Liver (tissue), 8 donors: ENCODE measurements at regions not wholly inside any gene's neighbourhood (a gene's known extent, or its start where the extent isn't known, plus 50 kb on each side); places are given as distances from the start of the nearest gene placed in this dataset.

ENCODE experiments used
- DNase-seq: peaks from one replicate; pipeline ENCODE4 v3.0.0-alpha.2; 2017; ENCODE audit warnings: low spot score
- H3K27ac ChIP-seq, 2 donors: one replicate each; pipeline ENCODE4 v1.7.0; 2013; ENCODE audit warnings: inconsistent platforms in 2 of 2, low read length in 2 of 2, control low read depth in 1 of 2, low read depth in 1 of 2, mild to moderate bottlenecking in 1 of 2
- H3K27me3 ChIP-seq, 4 donors: one replicate each; pipeline versions ENCODE4 v1.6.1 to v1.7.0; 2013; ENCODE audit warnings: low read length in 3 of 4, inconsistent platforms in 1 of 4, mild to moderate bottlenecking in 1 of 4, moderate library complexity in 1 of 4; ENCODE audit not compliant: control insufficient read depth in 4 of 4, insufficient read depth in 4 of 4
- H3K36me3 ChIP-seq, 4 donors: one replicate each; pipeline versions ENCODE4 v1.6.1 to v1.7.0; 2013; ENCODE audit warnings: low read length in 3 of 4, mild to moderate bottlenecking in 3 of 4, low read depth in 1 of 4, moderate library complexity in 1 of 4; ENCODE audit not compliant: control insufficient read depth in 4 of 4, insufficient read depth in 3 of 4
- H3K4me1 ChIP-seq, 4 donors: one replicate each; pipeline versions ENCODE4 v1.6.1 to v1.7.0; 2013; ENCODE audit warnings: low read length in 3 of 4, mild to moderate bottlenecking in 3 of 4, moderate library complexity in 1 of 4; ENCODE audit not compliant: control insufficient read depth in 4 of 4, insufficient read depth in 4 of 4
- H3K4me3 ChIP-seq, 3 donors: one replicate each; pipeline versions ENCODE4 v1.6.1 to v1.7.0; 2013; ENCODE audit warnings: low read length in 3 of 3, control low read depth in 1 of 3, low read depth in 1 of 3, mild to moderate bottlenecking in 1 of 3
- H3K9ac ChIP-seq, 2 donors: one replicate each; pipeline ENCODE4 v1.7.0; 2013; ENCODE audit warnings: low read length in 2 of 2, mild to moderate bottlenecking in 2 of 2, moderate library complexity in 2 of 2, control low read depth in 1 of 2, low read depth in 1 of 2
- H3K9me3 ChIP-seq, 4 donors: one replicate each; pipeline versions ENCODE4 v1.6.1 to v1.7.0; 2013; ENCODE audit warnings: low read length in 3 of 4; ENCODE audit not compliant: control insufficient read depth in 4 of 4
- EGR1 ChIP-seq, 2 donors: IDR thresholded peaks; 2 replicates each; pipeline ENCODE4 v1.6.1; 2016 to 2018; ENCODE audit warnings: antibody characterized with exemption in 2 of 2, low read depth in 2 of 2
- FOXA1 ChIP-seq: IDR thresholded peaks from 2 replicates; pipeline ENCODE4 v1.6.1; 2016; ENCODE audit warnings: antibody characterized with exemption
- FOXA2 ChIP-seq: IDR thresholded peaks from 2 replicates; pipeline ENCODE4 v1.6.1; 2016; ENCODE audit warnings: antibody characterized with exemption
- GABPA ChIP-seq, 2 donors: IDR thresholded peaks in 1 of 2; conservative IDR thresholded peaks in 1 of 2; 2 replicates each; pipeline ENCODE4 v1.6.1; 2016; ENCODE audit warnings: antibody characterized with exemption in 2 of 2, mild to moderate bottlenecking in 1 of 2, moderate library complexity in 1 of 2
- HNF4A ChIP-seq, 2 donors: conservative IDR thresholded peaks; 2 replicates each; pipeline ENCODE4 v1.6.1; 2016; ENCODE audit warnings: antibody characterized with exemption in 2 of 2, mild to moderate bottlenecking in 2 of 2
- HNF4G ChIP-seq: IDR thresholded peaks from 2 replicates; pipeline ENCODE4 v1.6.1; 2016; ENCODE audit warnings: antibody characterized with exemption
- JUND ChIP-seq, 2 donors: IDR thresholded peaks; 2 replicates each; pipeline ENCODE4 v1.6.1; 2016; ENCODE audit warnings: antibody characterized with exemption in 2 of 2
- MAX ChIP-seq: IDR thresholded peaks from 2 replicates; pipeline ENCODE4 v1.6.1; 2016; ENCODE audit warnings: antibody characterized with exemption
- NR2F2 ChIP-seq: IDR thresholded peaks from 2 replicates; pipeline ENCODE4 v1.6.1; 2016; ENCODE audit warnings: antibody characterized with exemption
- RAD21 ChIP-seq, 2 donors: IDR thresholded peaks; 2 replicates each; pipeline ENCODE4 v1.6.1; 2016; ENCODE audit warnings: antibody characterized with exemption in 2 of 2, mild to moderate bottlenecking in 2 of 2
- REST ChIP-seq: IDR thresholded peaks from 2 replicates; pipeline ENCODE4 v1.6.1; 2016; ENCODE audit warnings: antibody characterized with exemption, mild to moderate bottlenecking
- RXRA ChIP-seq, 2 donors: IDR thresholded peaks; 2 replicates each; pipeline ENCODE4 v1.6.1; 2017 to 2018; ENCODE audit warnings: antibody characterized with exemption in 2 of 2, mild to moderate bottlenecking in 1 of 2
- SP1 ChIP-seq: IDR thresholded peaks from 2 replicates; pipeline ENCODE4 v1.6.1; 2018; ENCODE audit warnings: antibody characterized with exemption, mild to moderate bottlenecking
- TAF1 ChIP-seq: conservative IDR thresholded peaks from 2 replicates; pipeline ENCODE4 v1.6.1; 2016; ENCODE audit warnings: antibody characterized with exemption, mild to moderate bottlenecking
- YY1 ChIP-seq: IDR thresholded peaks from 2 replicates; pipeline ENCODE4 v1.6.1; 2016; ENCODE audit warnings: antibody characterized with exemption, mild to moderate bottlenecking
- WGBS: extraction: QIAGEN DNeasy Blood & Tissue Kit; methylation state at CpG from one replicate; pipeline ENCODE4 v1.1.7; 2013; 5-methylcytosine and 5-hydroxymethylcytosine counted together
- TF ChIP-seq, protein P1 (sequence below): IDR thresholded peaks from 2 replicates; pipeline ENCODE4 v1.6.1; 2016; ENCODE audit warnings: antibody characterized with exemption
- TF ChIP-seq, protein P2 (sequence below): fragments of 150-350 bp; IDR thresholded peaks from 2 replicates; pipeline ENCODE4 v1.5.1; 2017; ENCODE audit warnings: improper control_type of control experiment, low read depth, low read length; ENCODE audit not compliant: missing input control
- TF ChIP-seq, protein P3 (sequence below): IDR thresholded peaks from 2 replicates; pipeline ENCODE4 v1.6.1; 2016; ENCODE audit warnings: antibody characterized with exemption
- donor health status: healthy.
- donor health status: healthy.
- donor health status: healthy.
- donor health status: healthy.
- donor health status: healthy.

GRCh38 chr15:93311620-93312019 lies 222.6 kb upstream of the RGMA start:
- no peak overlapping the region for H3K27ac ChIP-seq
- H3K27me3 ChIP-seq: peaks cover 0 to 2% (median 0%) of the 10 kb centered on the region in 4 donors
- H3K9me3 ChIP-seq: no peaks in the 10 kb centered on the region
- H3K36me3 ChIP-seq: no peaks in the 10 kb centered on the region
- TF ChIP-seq, protein P1, sequence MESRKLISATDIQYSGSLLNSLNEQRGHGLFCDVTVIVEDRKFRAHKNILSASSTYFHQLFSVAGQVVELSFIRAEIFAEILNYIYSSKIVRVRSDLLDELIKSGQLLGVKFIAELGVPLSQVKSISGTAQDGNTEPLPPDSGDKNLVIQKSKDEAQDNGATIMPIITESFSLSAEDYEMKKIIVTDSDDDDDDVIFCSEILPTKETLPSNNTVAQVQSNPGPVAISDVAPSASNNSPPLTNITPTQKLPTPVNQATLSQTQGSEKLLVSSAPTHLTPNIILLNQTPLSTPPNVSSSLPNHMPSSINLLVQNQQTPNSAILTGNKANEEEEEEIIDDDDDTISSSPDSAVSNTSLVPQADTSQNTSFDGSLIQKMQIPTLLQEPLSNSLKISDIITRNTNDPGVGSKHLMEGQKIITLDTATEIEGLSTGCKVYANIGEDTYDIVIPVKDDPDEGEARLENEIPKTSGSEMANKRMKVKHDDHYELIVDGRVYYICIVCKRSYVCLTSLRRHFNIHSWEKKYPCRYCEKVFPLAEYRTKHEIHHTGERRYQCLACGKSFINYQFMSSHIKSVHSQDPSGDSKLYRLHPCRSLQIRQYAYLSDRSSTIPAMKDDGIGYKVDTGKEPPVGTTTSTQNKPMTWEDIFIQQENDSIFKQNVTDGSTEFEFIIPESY: no peak
- TF ChIP-seq HNF4A (conservative IDR thresholded peaks at IDR 0.05) (no peak), RXRA (IDR thresholded peaks at IDR 0.05) (no peak), FOXA1 (no peak), REST (no peak)
- H3K4me3 ChIP-seq: no peak overlapping the region
- no peaks in the 10 kb centered on the region for H3K4me1 ChIP-seq
- no peak overlapping the region for H3K9ac ChIP-seq
- 77% methylated on average over 11 of the region's 11 CpGs for WGBS
- no peak for DNase-seq

DNA sequence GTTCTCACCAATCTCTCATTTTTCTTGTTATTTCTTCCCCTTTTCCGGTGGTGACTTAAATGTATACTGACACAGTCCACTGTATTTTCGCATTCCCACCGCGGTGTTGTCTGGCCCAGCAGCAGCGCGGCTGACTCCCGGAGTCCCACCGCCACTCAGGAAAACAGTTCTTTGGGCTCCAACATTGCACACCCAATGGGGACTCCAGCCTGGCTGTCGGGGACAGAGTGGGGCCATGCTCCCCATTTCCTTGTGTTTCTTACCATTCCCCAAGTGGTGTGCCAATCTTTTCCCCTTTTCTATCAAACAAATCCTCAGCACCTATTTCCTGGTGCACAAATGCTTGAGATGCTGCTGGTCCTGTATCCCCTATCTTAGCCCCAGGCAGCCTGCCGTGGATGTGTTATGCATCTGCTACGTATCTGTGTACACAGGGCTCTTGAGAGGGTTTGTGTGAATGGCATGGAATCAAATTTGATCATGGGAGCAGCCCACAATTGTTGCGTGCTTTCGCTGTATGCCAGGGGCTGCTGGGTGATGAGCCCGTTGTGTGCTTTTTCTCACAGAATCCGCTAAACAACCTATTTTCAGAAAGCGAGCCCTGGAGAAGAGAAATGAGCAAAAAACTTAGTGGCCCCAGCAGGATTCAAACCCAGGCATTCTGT lies 219.1 kb upstream of the RGMA start:
- 89% methylated on average over 16 of the region's 16 CpGs for WGBS
- Histone ChIP-seq H3K4me1 (no peaks in the 10 kb centered on the region), H3K9me3 (no peaks in the 10 kb centered on the region), H3K4me3 (no peak overlapping the region), H3K27me3 (peaks cover 0 to 2% (median 0%) of the 10 kb centered on the region in 4 donors), H3K27ac (no peak overlapping the region), H3K9ac (no peak overlapping the region), H3K36me3 (no peaks in the 10 kb centered on the region)
- DNase-seq: no peak
- TF ChIP-seq MAX (no peak), FOXA2 (no peak), FOXA1 (no peak), TAF1 (no peak), JUND (IDR thresholded peaks at IDR 0.05) (no peak), NR2F2 (no peak), YY1 (no peak), HNF4A (conservative IDR thresholded peaks at IDR 0.05) (no peak), RXRA (IDR thresholded peaks at IDR 0.05) (no peak), REST (no peak), SP1 (no peak), EGR1 (IDR thresholded peaks at IDR 0.05; ENCODE audit: low read depth in 2 of 2) (no peak), RAD21 (IDR thresholded peaks at IDR 0.05) (no peak), HNF4G (no peak), GABPA (IDR thresholded peaks at IDR 0.05 in 1 of 2, conservative IDR thresholded peaks at IDR 0.05 in 1 of 2) (no peak)
- TF ChIP-seq, protein P2, sequence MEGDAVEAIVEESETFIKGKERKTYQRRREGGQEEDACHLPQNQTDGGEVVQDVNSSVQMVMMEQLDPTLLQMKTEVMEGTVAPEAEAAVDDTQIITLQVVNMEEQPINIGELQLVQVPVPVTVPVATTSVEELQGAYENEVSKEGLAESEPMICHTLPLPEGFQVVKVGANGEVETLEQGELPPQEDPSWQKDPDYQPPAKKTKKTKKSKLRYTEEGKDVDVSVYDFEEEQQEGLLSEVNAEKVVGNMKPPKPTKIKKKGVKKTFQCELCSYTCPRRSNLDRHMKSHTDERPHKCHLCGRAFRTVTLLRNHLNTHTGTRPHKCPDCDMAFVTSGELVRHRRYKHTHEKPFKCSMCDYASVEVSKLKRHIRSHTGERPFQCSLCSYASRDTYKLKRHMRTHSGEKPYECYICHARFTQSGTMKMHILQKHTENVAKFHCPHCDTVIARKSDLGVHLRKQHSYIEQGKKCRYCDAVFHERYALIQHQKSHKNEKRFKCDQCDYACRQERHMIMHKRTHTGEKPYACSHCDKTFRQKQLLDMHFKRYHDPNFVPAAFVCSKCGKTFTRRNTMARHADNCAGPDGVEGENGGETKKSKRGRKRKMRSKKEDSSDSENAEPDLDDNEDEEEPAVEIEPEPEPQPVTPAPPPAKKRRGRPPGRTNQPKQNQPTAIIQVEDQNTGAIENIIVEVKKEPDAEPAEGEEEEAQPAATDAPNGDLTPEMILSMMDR: no peak
- TF ChIP-seq, protein P3, sequence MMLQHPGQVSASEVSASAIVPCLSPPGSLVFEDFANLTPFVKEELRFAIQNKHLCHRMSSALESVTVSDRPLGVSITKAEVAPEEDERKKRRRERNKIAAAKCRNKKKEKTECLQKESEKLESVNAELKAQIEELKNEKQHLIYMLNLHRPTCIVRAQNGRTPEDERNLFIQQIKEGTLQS: no peak
- TF ChIP-seq, protein P1: no peak
